ENCODE measurements at regions not wholly inside any gene's neighbourhood (a gene's known extent, or its start where the extent isn't known, plus 50 kb on each side); places are given as distances from the start of the nearest gene placed in this dataset.

- H3K4me3 ChIP-seq (ENCODE audit: low read length) = no peak overlapping the region
- DNase-seq (ENCODE audit: low read depth) = no peak
- no peak for TF ChIP-seq CTCF (conservative IDR thresholded peaks at IDR 0.05; ENCODE audit: low read depth, low read length)
These were observed 95.8 kb upstream of the ABCA1 start for GRCh38 chr9:105023788-105024187.

GRCh38 chr9:105024529-105024928 is 96.6 kb upstream of the ABCA1 start:
- H3K4me3 ChIP-seq (ENCODE audit: low read length) = no peak overlapping the region
- no peak for TF ChIP-seq CTCF (conservative IDR thresholded peaks at IDR 0.05; ENCODE audit: low read depth, low read length)

GRCh38 chr9:105026451-105026850 is 98.5 kb upstream of the ABCA1 start:
- no peak for DNase-seq (ENCODE audit: low read depth)
- H3K4me3 ChIP-seq (ENCODE audit: low read length) = no peak overlapping the region
- no peak for TF ChIP-seq CTCF (conservative IDR thresholded peaks at IDR 0.05; ENCODE audit: low read depth, low read length)

More at GRCh38 chr9:105024529-105024928, 96.6 kb upstream of the ABCA1 start:
- no peak for DNase-seq (ENCODE audit: low read depth)

- H3K4me3 ChIP-seq (ENCODE audit: low read length) = no peak overlapping the region
- TF ChIP-seq CTCF (conservative IDR thresholded peaks at IDR 0.05; ENCODE audit: low read depth, low read length) = no peak
- no peak for DNase-seq (ENCODE audit: low read depth)
These were observed 99.1 kb upstream of the ABCA1 start for GRCh38 chr9:105027084-105027483.

GRCh38 chr9:105030285-105030684 is 102.3 kb upstream of the ABCA1 start:
- no peak for DNase-seq (ENCODE audit: low read depth)
- TF ChIP-seq CTCF (conservative IDR thresholded peaks at IDR 0.05; ENCODE audit: low read depth, low read length) = no peak
- H3K4me3 ChIP-seq (ENCODE audit: low read length) = no peak overlapping the region

- H3K4me3 ChIP-seq (ENCODE audit: low read length) = no peak overlapping the region
- TF ChIP-seq CTCF (conservative IDR thresholded peaks at IDR 0.05; ENCODE audit: low read depth, low read length) = no peak
- no peak for DNase-seq (ENCODE audit: low read depth)
These were observed 109.2 kb upstream of the ABCA1 start for GRCh38 chr9:105037139-105037538.

- TF ChIP-seq CTCF (conservative IDR thresholded peaks at IDR 0.05; ENCODE audit: low read depth, low read length) = no peak
- no peak for DNase-seq (ENCODE audit: low read depth)
These were observed 110.1 kb upstream of the ABCA1 start for GRCh38 chr9:105038051-105038450.

More at GRCh38 chr9:105038051-105038450, 110.1 kb upstream of the ABCA1 start:
- no peak overlapping the region for H3K4me3 ChIP-seq (ENCODE audit: low read length)

Data from retinal pigment epithelial cell (primary cell).